Neural cell (in vitro differentiated cells): ENCODE measurements at regions not wholly inside any gene's neighbourhood (a gene's known extent, or its start where the extent isn't known, plus 50 kb on each side); places are given as distances from the start of the nearest gene placed in this dataset.

Experiments used
- H2AFZ ChIP-seq: fragments of 200-600, 300-800 bp; sonication (generic), shearing (Covaris generic); 2 replicates; pipeline ENCODE4 v1.6.0; 2014; ENCODE audit warnings: low read depth, mild to moderate bottlenecking, antibody characterized with exemption, low read length, moderate library complexity
- H3F3A ChIP-seq: fragments of 200-600 bp; shearing (Covaris generic); 2 replicates; pipeline ENCODE4 v1.6.1; 2016; ENCODE audit warnings: mild to moderate bottlenecking, moderate library complexity, mixed read lengths, antibody characterized with exemption, low read length; ENCODE audit not compliant: insufficient read depth, poor library complexity, severe bottlenecking
- H3K27ac ChIP-seq: fragments of 200-600, 300-800 bp; sonication (generic), shearing (Covaris generic); 2 replicates; pipeline ENCODE4 v1.5.1; 2014; ENCODE audit warnings: mild to moderate bottlenecking, low read length, moderate library complexity
- H3K27me3 ChIP-seq: fragments of 300-800, 200-600 bp; sonication (generic), shearing (Covaris generic); 2 replicates; pipeline ENCODE4 v1.6.0; 2014; ENCODE audit warnings: mild to moderate bottlenecking, low read depth, low read length, moderate library complexity; ENCODE audit not compliant: insufficient read depth
- H3K36me3 ChIP-seq: fragments of 300-800, 200-600 bp; sonication (generic), shearing (Covaris generic); 2 replicates; pipeline ENCODE4 v1.5.1; 2014; ENCODE audit warnings: mild to moderate bottlenecking, antibody characterized with exemption, low read length, moderate library complexity; ENCODE audit not compliant: insufficient read depth
- H3K4me2 ChIP-seq: fragments of 300-800, 200-600 bp; sonication (generic), shearing (Covaris generic); 2 replicates; pipeline ENCODE4 v1.6.0; 2014; ENCODE audit warnings: mild to moderate bottlenecking, low read length
- H3K4me3 ChIP-seq: fragments of 300-800, 200-600 bp; sonication (generic), shearing (Covaris generic); 2 replicates; pipeline ENCODE4 v1.5.1; 2014; ENCODE audit warnings: mild to moderate bottlenecking, low read length, moderate library complexity
- H3K79me2 ChIP-seq: fragments of 200-600 bp; shearing (Covaris generic); replicated peaks from 2 replicates; pipeline ENCODE4 v1.6.0; 2014; ENCODE audit warnings: mild to moderate bottlenecking, low read length, moderate library complexity; ENCODE audit not compliant: insufficient read depth
- H3K9ac ChIP-seq: fragments of 300-800, 200-600 bp; sonication (generic), shearing (Covaris generic); 2 replicates; pipeline ENCODE4 v1.6.1; 2016; ENCODE audit warnings: mild to moderate bottlenecking, low read length, mixed read lengths
- H3K9me2 ChIP-seq: fragments of 200-600 bp; shearing (Covaris generic); 2 replicates; pipeline ENCODE4 v1.6.1; 2016; ENCODE audit warnings: mild to moderate bottlenecking, low read length, mixed read lengths; ENCODE audit not compliant: insufficient read depth
- H3K9me3 ChIP-seq: fragments of 200-600, 300-800 bp; sonication (generic), shearing (Covaris generic); 2 replicates; pipeline ENCODE4 v1.6.1; 2016; ENCODE audit warnings: mild to moderate bottlenecking, mixed run types, low read length, moderate library complexity, mixed read lengths
- H4K20me1 ChIP-seq: fragments of 200-600 bp; shearing (Covaris generic); 2 replicates; pipeline ENCODE4 v1.6.1; 2016; ENCODE audit warnings: mild to moderate bottlenecking, mixed run types; ENCODE audit not compliant: insufficient read depth
- CTCF ChIP-seq: fragments of 450-650 bp; IDR thresholded peaks from 2 replicates; pipeline ENCODE4 v1.5.1; 2014; ENCODE audit warnings: antibody characterized with exemption, mild to moderate bottlenecking, moderate library complexity; ENCODE audit not compliant: poor library complexity, severe bottlenecking
- EP300 ChIP-seq: fragments of 450-650 bp; conservative IDR thresholded peaks from 2 replicates; pipeline ENCODE4 v1.6.1; 2014; ENCODE audit warnings: antibody characterized with exemption, mild to moderate bottlenecking, moderate library complexity; ENCODE audit not compliant: poor library complexity, severe bottlenecking
- EZH2 ChIP-seq: fragments of 200-600, 300-800 bp; shearing (Covaris generic), sonication (generic); IDR thresholded peaks from 2 replicates; pipeline ENCODE4 v1.6.1; 2014; ENCODE audit warnings: antibody characterized with exemption, low read length, borderline replicate concordance, mild to moderate bottlenecking; ENCODE audit not compliant: insufficient read depth, poor library complexity, severe bottlenecking
- MXI1 ChIP-seq: fragments of 450-650 bp; conservative IDR thresholded peaks from 2 replicates; pipeline ENCODE4 v1.6.1; 2014; ENCODE audit warnings: antibody characterized with exemption, mild to moderate bottlenecking; ENCODE audit not compliant: poor library complexity, severe bottlenecking
- POLR2AphosphoS5 ChIP-seq: IDR thresholded peaks from 2 replicates; pipeline ENCODE4 v1.6.1; 2012
- RAD21 ChIP-seq: fragments of 450-650 bp; conservative IDR thresholded peaks from 2 replicates; pipeline ENCODE4 v1.6.1; 2014; ENCODE audit warnings: antibody characterized with exemption, mild to moderate bottlenecking, moderate library complexity
- REST ChIP-seq: IDR thresholded peaks from 2 replicates; pipeline ENCODE4 v1.6.1; 2012; ENCODE audit warnings: borderline replicate concordance
- SMC3 ChIP-seq: fragments of 450-650 bp; conservative IDR thresholded peaks from 2 replicates; pipeline ENCODE4 v1.6.1; 2014; ENCODE audit warnings: antibody characterized with exemption, mild to moderate bottlenecking, moderate library complexity; ENCODE audit not compliant: poor library complexity
- TAF1 ChIP-seq: IDR thresholded peaks from 2 replicates; pipeline ENCODE4 v1.6.1; 2012; ENCODE audit warnings: low read depth

DNA sequence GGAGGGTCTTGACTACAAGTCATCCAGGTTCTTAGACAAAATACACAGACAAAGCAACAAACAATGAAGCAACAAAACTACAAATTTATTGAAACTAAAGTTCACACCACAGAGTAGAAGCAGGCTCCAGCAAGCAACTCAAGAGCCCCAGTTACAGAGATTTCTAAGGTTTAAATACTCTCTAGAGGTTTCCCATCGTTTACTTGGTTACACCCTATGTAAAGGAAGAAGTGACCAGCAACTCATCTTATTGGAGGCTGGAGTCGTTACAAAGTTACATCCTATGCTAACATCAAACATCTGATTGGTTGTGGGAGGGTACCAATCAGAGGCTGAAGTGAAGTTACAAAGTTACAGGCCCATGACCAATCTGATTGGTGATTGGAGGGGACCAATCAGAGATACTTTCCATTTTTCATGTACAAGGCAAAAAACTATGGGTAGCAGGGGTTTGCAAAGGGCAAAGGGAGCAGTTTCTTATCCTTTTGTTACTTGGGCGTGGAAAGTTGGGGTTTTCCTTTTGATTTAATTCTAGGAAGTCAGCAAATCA, 2292.6 kb upstream of the C9orf72 start:
- Histone ChIP-seq H3K27ac (no peak overlapping the region), H4K20me1 (no peaks in the 10 kb centered on the region), H3F3A (no peaks in the 10 kb centered on the region), H3K9ac (no peak overlapping the region), H3K4me3 (no peak overlapping the region), H3K27me3 (no peaks in the 10 kb centered on the region), H3K4me2 (no peak overlapping the region), H3K79me2 (no peaks in the 10 kb centered on the region), H3K9me2 (no peaks in the 10 kb centered on the region), H3K9me3 (no peaks in the 10 kb centered on the region), H2AFZ (no peak overlapping the region), H3K36me3 (no peaks in the 10 kb centered on the region)
- TF ChIP-seq CTCF = no peak
- no peak for TF ChIP-seq EZH2
- TF ChIP-seq POLR2AphosphoS5 = no peak
- TF ChIP-seq TAF1 = no peak
- TF ChIP-seq SMC3 = no peak
- TF ChIP-seq RAD21 = no peak
- no peak for TF ChIP-seq MXI1
- no peak for TF ChIP-seq EP300
- no peak for TF ChIP-seq REST

DNA sequence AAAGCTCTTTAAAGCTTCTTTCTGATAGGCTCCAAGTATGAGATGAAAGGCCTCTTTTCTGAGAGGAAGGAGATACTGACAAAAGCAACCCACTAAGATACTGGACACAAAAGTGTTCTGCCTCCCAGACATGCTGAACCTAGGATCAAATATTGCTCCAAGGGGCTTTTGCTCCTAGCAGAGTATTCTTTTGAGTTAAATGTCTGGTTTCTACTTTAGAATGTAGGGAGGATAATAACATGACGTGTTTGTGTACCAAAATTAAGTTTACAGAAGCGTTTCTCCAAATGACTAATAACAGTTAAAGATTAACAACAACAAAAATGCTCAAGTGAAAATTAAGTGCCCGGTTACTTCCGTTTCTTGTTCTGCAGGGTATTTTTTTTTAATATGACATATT, 2293.3 kb upstream of the C9orf72 start:
- TF ChIP-seq CTCF (no peak), TAF1 (no peak), SMC3 (no peak), EP300 (no peak), REST (no peak), POLR2AphosphoS5 (no peak)
- H3K9me2 ChIP-seq = no peaks in the 10 kb centered on the region
- H3K4me2 ChIP-seq = no peak overlapping the region
- no peaks in the 10 kb centered on the region for H3K9me3 ChIP-seq
- no peaks in the 10 kb centered on the region for H3K27me3 ChIP-seq
- no peak overlapping the region for H2AFZ ChIP-seq
- no peak overlapping the region for H3K9ac ChIP-seq
- no peaks in the 10 kb centered on the region for H3F3A ChIP-seq
- no peaks in the 10 kb centered on the region for H3K79me2 ChIP-seq
- no peak overlapping the region for H3K4me3 ChIP-seq
- no peak overlapping the region for H3K27ac ChIP-seq
- H4K20me1 ChIP-seq = no peaks in the 10 kb centered on the region
- no peaks in the 10 kb centered on the region for H3K36me3 ChIP-seq
